HG03565 (cell line): ENCODE measurements at regions not wholly inside any gene's neighbourhood (a gene's known extent, or its start where the extent isn't known, plus 50 kb on each side); places are given as distances from the start of the nearest gene placed in this dataset.
A peak's percentile ranks its signal among the peaks of the same experiment; 100 is the strongest.
"Not testable (repeated sequence)": the region's sequence is repeated elsewhere in the genome, so short reads cannot be mapped to it uniquely, and the experiment has no call there.

Experiments used
- ATAC-seq: cut with Tn5 transposase; IDR thresholded peaks from one replicate; pipeline ENCODE4 v1.9.1; 2021; ENCODE audit warnings: mild to moderate bottlenecking, moderate library complexity; ENCODE audit not compliant: unreplicated experiment

DNA sequence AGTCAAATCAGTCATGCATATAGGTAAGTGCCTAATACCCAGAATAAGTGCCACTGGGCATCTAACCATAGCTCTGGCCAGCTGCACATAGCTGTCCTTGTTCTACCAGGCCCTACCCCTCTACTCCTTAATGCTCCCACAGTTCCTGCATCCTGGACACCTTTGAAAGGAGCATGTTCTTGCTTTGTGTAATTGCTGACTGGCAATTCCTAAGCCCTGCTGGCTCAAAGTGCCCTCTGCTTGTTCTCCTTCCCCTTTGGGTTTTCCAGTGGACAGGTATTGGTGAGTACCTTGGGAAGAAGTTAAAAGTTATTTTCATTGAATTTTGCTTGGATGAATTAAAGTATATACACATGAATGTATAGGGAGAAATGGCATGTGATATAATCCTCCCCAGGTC is 516.4 kb downstream of the ETNK1 start:
- no peak for ATAC-seq

DNA sequence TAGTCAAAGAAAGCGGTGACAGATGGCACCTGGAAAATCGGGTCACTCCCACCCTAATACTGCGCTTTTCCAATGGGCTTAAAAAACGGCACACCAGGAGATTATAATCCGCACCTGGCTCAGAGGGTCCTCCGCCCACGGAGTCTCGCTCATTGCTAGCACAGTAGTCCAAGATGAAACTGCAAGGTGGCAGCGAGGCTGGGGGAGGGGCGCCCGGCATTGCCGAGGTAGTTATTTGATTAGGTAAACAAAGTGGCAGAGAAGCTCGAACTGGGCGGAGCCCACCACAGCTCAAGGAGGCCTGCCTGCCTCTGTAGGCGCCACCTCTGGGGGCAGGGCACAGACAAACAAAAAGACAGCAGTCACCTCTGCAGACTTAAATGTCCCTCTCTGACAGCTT is 521.1 kb downstream of the ETNK1 start:
- not testable (repeated sequence) for ATAC-seq

GRCh38 chr12:23168459-23168858 is 543.5 kb downstream of the ETNK1 start:
- no peak for ATAC-seq

DNA sequence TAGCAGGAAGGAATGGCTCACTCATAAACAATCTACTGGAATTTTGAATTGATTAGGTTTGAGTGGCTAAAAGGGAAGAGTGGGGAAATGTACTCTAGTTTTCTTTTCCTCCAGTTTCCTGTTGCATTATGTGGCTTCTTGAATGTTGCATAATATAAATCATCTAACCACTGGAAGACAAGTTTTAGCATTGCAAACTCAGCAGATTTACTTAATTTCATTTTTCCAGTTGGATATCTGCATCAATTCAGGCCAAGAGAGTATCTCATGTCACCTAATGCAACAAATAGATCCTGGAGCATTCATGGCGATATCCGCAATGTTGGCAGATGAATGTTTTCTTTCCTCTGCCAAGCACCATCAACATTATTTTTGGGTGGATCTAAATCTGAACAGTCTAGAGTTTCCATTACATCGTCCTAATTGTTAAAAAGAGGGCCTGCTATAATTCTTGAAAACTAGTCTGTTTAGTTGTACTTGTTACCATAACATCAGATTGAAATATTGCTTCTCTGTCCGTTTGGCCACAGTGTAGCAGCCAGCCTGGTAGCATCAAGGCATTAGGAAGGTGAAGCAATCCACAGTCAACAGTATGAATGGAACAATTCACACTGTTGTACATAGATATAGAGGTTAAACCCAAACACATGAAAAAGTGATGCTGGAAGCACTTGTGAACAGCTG is 544.2 kb downstream of the ETNK1 start:
- no peak for ATAC-seq

GRCh38 chr12:23169696-23170013 is 544.7 kb downstream of the ETNK1 start:
- no peak for ATAC-seq

DNA sequence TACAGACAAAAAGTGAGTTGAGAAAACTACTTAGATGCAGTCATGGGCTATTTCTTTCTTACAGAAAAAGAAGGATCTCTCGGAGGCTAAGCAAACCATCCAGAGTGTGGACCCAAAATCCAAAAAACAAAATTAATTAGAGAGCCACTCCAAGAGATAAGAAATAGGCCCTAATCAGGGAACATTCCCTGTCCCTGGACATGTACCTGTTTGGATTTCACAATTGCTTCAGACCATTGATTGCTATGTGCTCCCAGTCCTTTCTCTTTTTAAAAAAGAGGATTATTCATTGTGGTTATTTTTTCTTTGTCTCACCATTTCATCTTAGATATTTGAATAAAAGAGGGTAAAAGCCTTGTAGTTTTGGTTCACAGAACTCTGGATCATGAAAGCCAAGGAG is 549.9 kb downstream of the ETNK1 start:
- no peak for ATAC-seq

GRCh38 chr12:23185346-23185745 is 560.4 kb downstream of the ETNK1 start:
- no peak for ATAC-seq

DNA sequence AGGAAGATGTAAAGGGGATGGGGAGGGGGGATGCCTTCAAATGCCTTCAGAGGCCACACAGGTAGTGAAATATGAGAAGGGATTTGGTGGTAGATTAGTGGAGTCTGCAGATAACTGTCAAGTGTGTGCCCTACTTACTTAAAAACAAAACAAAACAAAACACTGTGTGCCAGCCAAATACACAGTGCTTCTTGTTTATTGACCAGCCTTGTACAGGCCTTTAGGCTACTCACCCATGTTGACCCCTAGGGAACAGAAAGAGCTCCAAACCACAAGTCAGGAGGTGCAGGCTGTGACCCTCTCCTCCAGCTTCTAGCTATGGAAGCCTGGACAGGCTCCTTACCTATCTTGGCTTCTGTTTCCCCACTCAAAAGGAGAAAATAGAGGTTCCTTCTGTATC is 562.0 kb downstream of the ETNK1 start:
- no peak for ATAC-seq

DNA sequence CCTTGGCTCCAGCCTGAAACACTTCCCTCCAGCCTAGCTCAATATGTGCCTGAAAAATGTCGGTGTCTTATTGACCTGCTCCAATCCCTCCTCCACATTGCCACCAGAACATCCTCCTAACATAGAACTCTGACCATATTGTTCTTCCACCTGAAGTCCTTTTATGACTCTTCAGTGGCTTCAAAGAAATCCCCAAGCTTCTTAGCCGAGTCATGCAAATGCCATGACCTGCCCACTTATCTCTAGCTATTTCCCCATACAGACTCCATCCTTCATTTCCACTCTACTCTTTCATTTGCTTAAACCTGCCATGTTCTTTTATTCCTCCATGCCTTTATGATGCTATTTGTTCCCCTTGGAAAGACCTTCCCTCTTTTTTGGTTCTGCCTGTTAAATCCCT is 568.6 kb downstream of the ETNK1 start:
- ATAC-seq, result no peak

- ATAC-seq, result no peak
These were observed 572.3 kb downstream of the ETNK1 start for GRCh38 chr12:23197266-23197665.

DNA sequence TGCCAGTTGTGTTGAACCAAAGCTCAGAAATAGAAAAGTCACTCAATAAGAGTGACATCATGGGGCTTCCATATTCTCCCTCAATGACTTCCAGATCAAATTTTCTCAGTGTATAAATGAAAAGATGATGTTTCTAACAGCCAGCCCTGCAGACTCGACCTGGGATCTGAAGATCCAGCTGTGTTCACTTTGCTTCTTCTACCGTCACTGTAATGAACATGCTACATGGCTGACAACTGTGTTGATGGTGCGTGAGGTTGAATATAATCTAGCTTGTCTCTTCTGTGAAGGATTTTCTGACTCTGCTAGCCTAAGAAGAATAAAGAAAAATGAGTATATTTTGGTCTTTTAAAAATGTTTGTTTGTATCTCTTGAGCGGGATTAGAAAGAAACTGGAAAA is 577.8 kb downstream of the ETNK1 start:
- no peak for ATAC-seq

DNA sequence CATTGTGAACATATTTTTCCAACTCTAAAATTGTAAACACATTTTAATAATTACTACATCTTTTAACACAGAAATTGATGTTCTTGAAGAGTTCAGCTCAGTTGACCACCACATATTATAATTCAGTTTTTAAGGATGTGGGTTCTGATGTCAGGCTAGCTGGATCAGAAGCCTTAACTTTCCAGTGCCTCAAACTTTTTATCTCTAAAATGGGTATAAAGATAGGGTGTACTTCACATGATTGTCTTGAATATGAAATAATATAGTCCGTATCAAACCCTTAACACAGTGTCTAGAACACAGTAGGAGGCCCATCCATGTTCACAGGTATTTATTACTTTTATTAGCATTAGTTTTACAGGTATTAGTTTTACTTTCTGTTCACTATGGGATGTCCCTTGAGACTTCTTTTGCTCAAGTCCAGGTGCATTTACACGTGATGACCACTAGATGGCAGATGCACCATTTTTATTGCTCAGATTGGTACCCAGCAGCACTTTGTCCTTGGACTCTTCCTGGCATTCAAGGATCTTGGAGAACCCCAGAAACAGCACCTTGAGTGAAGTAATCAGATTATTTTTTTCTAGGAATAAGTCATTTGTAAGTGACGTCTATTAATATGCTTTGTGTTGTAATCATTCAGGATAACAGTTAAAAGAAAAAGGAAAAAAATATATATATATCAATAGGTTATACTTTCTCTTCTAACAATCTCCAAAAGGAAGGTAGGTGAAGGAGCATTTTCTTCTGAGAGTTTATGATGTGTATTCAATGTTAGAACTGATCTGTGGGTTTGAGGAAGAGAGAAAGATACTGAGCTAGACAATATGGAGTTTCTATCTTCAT is 580.2 kb downstream of the ETNK1 start:
- peak; percentile 86 for ATAC-seq

GRCh38 chr12:23209793-23210192 is 584.8 kb downstream of the ETNK1 start:
- ATAC-seq, result no peak

DNA sequence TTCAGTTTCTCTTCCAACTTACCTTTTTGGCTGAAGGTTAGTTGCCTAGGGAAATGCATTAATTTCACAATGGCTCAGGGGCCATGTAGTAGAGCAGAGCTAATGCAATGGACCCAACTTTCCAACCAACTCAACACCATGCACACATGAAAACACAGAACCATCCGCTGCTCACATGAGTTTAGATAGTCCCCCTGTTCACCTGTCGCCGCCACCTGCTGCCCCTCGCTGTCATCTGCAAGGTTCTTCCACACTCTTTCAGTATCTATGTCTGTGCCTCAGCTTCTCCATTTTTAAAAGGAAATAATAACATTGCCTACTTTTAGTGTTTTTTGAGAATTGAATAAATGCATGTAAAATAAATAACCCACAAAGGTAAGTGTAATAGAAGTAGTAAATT is 585.6 kb downstream of the ETNK1 start:
- ATAC-seq, result no peak

- ATAC-seq, result no peak
These were observed 586.7 kb downstream of the ETNK1 start for GRCh38 chr12:23211384-23212320.

DNA sequence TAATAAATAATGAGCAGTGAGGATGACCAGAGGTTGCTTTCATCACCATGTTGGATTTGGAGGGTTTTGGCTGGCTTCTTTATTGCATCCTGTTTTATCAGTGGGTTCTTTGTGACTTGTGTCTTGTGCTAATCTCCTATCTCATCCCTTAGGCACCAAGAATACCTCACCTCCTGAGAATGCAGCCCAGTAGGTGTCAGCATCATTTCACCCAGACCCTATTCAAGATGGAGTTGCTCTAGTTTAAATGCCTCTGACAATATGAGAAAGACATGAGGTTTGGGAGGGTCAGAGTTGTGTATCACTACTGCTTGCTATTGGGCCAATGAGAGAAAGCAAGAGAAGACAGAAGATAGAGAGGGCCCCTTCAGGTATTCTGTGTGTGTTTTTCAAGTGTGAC is 592.2 kb downstream of the ETNK1 start:
- no peak for ATAC-seq

DNA sequence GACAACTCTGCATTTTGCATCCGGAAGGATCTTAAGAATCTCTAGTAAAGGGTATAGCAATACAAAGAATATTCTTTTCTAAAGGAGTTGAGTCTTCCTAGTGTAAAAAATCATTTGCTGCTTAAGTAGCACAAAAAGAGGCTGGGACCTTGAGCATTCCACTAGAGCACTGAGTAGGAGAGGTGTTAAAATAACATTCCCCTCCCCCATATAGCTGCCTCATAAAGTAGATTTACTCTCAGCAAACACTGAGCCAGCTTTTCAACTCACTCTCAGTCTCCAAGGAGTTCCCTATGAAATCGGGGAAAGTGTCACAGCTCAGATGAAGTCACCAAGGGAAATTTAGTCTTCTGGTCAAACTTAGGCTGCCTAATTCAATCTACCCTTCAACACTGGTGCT is 592.7 kb downstream of the ETNK1 start:
- ATAC-seq, result no peak

DNA sequence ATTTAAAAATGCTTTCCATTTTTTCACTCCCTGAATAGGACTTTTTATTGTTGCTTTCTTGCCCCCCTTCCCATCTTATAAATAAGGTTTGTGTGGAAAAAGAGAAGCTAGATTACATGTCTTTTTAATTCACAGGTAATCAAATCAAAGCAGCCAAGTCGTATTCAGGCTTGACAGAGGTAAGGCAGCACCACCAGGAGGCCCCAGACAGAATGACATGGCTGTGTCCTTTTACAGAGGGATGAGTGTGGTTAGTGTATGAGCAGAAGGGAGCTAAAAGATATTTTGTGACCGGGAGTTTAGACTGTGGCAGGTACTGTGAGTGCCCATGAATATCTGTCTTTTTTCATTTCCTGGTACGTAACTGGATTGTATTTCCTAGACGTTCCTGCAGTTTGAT is 596.1 kb downstream of the ETNK1 start:
- ATAC-seq, result no peak

DNA sequence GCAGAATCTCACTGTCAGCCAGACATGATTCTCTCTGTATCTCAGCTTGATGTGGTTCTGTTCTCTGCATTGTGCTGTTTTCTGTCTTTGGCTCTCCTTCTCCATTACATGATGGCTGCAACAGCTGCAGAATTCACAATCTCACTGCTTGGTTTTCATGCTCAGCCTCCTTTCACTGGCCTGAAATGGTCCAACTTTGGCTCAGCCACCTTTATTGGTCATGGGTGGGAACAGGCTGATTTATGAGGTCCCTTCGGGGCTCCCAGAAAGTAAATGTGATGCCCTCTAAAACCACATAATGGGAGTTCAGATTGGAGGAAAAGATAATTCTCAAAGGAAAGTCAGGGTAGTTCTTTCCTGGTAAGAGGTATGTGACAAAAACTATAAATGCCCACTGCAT is 597.0 kb downstream of the ETNK1 start:
- ATAC-seq, result no peak

GRCh38 chr12:23222801-23223200 is 597.8 kb downstream of the ETNK1 start:
- ATAC-seq, result no peak

DNA sequence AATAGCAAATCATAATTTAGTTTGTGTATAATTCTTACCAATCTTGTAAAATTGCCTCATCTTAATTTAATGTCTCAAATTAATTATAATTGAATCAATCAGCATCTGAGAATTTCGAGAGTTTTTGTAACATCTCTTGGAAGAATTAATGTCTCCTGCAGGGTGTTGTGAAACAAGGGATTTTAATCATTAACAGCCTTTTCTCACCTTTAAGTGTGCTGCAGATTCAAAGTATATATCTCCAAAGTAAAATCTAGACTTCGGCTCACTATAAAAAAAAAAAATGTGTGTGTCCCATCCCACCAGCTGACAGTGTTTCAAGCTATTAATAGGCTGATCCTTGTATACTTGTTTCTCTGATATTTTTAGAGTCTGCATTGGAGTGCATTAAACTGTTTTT is 603.1 kb downstream of the ETNK1 start:
- no peak for ATAC-seq

GRCh38 chr12:23230899-23231298 is 605.9 kb downstream of the ETNK1 start:
- ATAC-seq, result no peak
